Cerebellar cortex (tissue), 1 donor: ENCODE measurements at regions not wholly inside any gene's neighbourhood (a gene's known extent, or its start where the extent isn't known, plus 50 kb on each side); places are given as distances from the start of the nearest gene placed in this dataset.

Experiments used
- DNase-seq: peaks from one replicate; pipeline ENCODE4 v3.0.0-alpha.2; 2015; ENCODE audit warnings: low spot score

DNA sequence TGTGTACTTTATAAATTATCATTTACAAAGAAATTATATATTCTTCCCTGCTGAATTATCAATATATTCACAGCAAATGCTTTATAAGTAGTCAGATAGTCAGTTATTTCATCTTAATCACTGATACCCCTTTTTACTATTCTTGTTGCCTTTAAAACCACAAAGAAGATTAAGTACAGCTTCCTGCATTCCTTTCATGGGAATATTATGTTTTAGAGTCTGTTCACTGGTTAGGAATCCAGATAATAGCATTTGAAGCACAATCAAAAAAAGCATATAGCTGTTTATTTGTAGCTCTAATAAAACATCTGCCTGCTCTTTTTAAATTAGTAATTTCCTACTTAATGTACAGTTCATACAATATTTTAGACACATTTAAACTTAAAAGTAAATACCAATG, 508.9 kb downstream of the FBXO15 start:
- no peak for DNase-seq

DNA sequence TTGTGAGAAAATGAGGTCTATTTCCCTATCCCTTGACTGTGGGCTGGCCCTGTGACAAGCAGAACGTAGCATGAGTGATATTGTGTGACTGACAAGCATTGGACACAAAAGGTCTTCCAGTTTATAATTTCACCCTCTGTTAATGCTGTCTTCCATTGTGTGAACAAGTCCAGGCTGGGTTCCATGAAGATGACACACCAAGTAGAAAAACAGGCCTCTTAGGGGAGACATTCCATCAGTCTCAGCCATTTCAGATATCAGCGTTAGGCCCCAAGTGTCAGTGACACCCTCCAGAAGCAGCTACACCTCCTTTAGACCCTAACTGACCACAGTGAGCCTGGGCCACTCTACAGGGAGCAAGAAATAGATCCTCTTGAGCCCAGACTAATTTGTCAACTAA, 511.3 kb downstream of the FBXO15 start:
- no peak for DNase-seq

DNA sequence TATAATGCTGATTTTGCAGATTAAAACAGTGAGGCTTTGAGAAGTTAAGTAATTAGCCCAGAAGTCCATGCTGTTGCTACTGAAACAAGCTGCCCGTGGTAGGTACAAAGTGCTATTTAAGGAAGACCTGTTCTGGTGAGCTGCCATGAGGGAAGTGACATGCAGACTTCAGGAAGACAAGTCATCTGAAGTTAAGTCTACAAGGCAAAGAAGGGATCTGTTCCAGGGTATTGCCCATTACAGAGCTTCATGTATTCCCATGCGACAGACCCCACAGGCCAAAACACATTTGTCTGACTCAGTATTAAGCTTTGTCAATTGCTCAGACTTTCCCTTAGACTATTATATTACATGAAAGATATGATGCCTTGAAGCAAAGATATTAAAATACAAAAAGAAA, 520.8 kb downstream of the FBXO15 start:
- DNase-seq, result no peak

DNA sequence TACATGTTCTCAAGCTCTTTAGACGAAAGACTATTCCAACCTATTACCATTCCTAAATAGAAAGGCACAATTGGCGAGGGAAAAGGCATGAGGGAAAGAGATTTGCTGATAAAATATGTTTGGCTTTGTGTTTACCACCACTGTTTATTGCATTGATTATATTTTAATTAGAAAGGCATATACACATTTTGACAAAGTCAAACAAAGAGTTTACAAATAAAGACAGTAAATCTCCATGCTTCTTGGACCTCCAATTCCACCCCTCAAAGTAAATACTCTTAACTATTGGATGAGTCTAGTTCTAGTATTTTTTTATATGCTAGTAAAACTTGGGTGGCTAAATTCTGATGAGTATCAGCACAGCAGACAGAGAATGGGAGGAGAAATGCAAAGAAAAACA, 521.4 kb downstream of the FBXO15 start:
- DNase-seq, result no peak

DNA sequence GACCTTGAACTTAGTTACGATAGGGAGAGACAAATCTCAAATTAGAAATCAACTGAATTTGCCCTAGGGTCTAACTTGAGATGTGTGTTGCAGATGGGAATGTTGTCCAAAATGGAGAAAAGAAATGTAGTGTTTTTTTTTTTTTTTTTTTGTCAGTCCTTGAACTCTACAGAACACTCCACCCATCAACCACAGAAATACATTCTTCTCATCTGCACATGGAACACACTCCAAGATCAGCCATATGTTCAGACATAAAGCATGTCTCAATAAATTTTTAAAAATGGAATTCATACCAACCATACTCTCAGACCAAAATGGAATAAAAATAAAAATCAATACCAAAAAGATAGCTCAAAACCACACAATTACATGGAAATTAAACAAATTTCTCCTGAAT, 526.5 kb downstream of the FBXO15 start:
- no peak for DNase-seq

DNA sequence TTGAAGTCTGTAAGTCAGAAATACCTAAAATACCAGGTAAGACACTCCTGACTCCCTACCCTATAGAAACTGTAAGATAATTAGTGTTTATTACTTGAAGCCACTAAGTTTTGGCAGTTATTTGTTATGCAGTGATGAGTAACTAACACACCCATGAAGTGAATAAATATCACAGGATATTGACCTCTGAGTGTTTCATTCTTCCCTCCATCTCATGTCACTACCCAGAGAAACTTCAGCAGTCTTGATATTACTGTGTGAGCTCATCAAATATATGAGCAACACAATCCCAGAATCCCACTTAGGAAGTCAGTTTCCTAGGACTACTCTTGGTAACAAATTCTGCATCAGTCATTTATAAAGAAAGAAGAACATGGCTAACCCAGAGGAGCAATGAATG, 529.7 kb downstream of the FBXO15 start:
- no peak for DNase-seq

DNA sequence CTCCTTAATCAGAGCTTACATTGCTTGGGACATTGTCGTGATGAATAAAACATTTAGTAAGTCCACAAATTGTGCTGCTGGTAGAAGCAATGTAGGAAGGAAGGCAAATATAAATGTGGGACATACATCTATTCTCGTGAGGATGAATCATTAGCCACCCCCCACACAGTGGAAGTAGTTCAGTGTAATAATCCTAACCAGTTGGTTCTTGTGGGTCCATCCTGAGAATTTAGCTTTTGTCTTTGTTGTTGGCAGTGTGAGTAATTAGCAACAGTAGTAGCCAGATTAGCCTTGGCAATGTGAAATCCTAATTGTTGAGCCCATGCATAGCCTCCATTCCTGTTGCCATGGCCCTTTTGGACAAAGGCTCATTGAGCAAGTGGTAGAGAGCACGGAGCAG, 532.1 kb downstream of the FBXO15 start:
- no peak for DNase-seq

DNA sequence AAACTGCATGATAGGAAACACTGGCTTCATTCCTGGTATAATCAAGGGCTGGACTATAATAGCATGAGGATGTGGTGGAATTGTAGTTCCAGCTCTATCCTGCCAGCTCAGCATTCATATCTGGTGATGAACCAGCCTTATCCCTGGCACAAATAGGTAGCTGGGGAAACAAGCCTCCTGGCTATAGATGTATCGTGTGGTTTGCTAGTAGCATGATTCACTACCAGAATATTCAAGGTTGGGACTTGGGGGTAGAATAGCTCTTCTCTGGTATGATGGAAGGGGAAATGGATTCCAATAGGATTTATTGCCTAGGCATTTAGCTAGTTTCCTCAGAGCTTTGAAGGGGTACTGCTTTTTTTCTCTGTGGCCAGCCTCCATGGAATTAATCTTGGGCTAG, 532.8 kb downstream of the FBXO15 start:
- no peak for DNase-seq

DNA sequence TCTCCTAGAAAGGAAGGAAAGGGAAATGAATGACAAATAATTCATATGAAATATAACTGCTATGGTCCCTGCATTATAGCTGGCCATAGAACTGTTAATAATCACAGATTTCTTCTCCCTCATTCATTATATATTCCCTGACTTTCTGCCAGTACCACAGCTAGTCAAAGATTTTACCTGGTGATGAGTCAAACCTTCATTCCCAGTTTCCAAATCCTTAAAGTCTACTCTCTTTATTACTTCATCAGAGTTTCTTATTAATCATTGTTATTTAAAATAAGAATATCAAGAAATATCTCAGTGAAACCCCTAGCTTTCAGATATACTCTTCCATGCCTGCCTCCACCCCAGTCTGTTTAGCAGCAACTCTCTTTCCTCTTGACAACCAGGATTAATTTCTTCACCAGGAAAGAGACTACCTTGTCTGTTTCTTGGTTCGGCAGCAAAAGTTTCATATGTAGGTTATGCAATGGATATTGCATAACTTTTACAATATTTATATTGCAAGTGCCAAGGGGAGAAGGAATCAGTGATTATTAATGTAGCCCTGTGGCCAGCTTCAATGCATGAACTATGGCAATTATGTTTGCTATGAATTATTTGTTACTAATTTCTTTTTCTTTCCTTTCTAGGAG, 533.8 kb downstream of the FBXO15 start:
- DNase-seq, result no peak

DNA sequence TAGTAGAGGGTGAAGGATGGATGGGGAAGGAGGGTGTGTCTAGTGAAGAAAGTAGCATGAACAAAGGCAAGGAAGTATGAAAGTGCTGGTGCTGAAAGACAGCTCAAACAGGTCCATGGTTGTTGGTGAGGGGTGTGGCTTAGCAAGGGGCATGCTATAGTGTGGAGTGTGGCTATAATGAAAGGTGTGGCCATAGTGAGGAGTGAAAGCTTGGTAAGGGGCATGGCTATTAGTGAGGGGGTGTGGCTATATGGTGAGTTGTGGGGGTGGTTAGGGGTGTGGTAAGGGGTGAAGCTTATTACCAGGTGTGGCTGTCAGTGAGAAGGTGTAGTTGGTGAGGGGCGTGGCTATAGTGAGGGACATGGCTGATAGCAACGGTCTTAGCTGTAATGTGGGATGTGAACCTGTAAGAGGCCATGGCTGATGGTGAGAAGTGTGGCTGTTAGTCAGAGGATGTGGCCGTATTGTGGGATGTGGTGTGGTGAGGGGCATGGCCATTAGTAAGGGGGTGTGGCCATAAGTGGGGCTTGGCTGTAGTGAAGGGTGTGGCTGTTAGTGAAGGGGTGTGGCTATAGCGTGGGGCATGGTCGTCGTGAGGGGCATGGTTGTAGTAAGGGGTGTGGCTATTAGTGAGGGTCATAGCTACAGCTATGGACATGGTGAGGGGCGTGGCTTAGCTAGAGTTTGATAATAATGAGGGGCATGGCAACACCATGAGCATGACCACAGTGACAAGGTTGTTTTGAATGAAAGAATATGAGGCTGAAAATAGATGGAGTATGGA, 549.6 kb downstream of the FBXO15 start:
- DNase-seq, result no peak

DNA sequence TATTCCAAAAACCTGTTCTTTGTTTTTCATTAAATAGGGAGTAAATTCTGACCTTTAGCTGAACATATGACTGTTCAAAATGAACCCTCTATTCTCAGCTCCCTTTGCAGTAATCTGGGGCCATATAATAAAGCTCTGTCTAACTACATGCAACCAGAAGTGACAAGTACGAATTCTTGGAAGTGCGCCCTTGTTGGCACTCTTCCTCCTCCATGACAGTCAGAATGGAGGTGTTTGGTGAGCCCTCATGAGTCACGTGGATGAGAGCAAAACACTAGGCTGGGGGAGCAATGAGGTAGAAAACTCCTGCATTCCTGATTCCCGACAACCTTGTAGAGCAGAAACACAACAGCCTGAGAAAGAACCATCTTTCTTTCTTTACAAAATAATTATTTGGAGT, 552.9 kb downstream of the FBXO15 start:
- no peak for DNase-seq

DNA sequence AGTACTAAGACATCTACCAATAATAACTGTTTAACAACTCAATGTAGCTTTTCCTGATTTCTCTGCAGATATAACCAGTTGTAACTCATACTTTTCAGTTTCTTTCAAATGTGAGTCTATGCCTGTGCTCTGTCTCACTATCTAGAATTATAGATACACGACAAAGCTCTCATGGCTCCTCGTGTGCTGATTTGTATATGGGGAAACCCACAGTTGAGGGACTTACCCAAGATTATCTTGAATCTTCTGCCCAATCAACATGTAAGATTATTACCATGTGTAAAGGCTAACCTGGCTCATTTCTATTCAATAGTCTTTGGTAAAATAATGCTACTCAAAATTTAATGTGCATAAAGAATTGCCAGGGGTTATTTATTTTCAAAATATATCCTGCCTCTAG, 554.4 kb downstream of the FBXO15 start:
- DNase-seq, result no peak

DNA sequence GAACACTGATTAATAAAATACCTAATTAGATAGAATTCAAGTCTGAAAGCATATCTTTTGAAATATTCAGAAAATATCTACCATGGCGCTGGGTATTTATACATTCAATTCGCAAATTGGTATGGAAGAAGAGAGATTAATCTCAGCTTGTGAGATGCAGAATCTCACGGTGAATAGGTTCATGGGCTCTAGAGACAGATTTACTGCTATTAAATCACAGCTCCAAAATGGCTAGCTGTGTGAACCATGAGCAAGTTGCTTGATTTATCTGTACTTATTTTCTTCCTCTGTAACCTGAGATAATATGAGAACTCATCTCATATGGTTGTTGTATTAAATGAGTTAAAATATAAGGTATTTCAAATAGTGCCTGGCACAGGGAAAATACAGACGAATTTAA, 556.7 kb downstream of the FBXO15 start:
- no peak for DNase-seq

DNA sequence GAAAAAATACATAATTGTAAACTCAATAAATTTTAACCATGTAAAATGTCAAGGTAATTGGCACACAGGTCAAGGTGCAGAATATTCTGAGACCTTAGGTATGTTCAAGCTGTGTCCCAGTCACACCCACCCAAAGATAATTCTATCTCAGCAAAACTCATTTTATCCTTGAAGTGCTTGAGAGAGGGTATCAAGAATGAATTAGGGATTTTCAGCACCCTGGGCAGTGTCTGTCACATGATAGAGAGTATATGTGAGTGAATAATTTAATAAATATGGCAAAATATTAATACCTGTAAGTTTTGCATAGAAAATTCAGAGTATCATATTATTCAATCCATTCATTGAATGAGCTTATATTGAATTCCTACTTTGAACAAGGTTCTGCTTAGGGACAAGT, 567.9 kb downstream of the FBXO15 start:
- DNase-seq, result no peak

DNA sequence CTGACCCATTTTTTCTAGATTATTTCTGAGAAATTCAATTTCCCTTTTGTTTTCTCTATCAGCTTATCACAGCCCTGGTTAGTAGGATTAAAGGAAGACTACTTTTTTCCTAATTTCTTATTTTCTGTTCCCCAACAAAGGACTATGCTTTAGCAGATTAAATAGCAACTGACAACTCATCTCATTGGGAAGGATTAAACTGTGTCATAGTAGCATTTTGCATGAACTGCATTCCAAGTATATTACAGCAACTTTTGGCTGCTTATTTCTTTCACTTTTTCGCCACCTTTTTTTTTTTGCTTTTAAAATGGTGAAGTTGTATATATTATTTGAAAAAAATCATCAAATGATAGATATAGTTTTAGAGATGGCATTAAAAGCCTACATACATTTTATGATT, 570.3 kb downstream of the FBXO15 start:
- DNase-seq, result no peak

DNA sequence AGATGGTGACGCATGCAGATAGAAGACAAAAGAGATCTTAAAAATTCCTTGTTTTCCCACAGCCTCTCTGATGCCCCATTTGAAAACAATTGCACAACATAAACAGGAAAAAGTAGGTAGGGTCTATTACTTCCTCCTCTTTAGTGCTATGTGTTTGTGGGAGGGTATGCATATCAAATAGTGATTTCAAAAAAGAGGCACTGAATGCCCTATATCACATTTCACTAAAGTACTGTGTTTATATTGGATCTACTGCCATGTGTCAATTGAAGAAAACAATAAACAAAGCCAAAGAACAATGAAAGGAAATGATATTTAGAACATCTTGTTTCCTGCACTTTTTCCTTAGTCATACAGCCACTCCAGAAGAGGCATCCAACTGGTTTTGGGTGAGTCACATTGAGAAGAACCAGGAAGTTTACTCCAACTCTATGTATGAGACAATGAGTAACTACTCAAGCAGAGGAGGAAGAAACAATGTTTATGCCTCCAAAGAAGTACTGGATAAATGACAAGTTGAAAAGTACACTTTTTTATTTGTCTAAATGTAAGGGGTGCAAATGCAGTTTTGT, 583.6 kb downstream of the FBXO15 start:
- DNase-seq, result no peak

DNA sequence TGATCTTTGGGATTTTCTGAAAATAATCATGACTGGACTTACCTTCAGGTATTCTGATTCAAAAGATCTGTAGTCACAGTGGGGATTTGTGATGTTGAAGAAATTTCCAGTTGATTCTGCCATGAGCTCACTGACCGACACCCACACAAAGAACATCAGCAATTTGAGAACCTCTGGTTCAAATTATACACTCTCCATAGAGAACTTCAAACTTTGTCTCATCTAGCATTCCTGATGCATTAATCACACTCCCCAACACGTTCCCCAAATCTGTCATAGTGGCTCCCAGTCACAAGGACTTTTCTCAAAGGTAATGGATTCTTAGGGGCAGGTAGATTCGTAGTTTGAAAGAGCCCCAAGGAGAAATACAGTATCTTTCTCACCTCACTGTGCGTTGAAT, 584.3 kb downstream of the FBXO15 start:
- no peak for DNase-seq

DNA sequence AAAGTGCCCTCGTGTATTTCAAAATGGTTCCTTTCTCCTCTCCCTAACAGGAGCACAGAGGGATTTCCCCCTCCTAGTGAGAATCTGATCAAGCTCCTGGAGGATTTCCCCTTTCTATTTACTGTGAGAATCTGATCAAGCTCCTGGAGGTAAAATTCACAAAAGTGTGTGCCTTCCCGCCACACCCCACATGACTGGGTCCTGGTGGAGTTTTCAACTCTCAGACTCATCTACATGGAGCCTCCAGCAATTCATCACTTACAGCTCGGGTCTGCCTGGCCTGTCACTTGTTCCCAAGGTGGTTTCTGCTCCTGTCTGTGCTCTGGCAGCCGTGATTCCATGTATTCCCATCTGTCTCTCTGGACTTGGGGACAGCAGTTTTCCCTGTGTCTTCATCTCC, 590.7 kb downstream of the FBXO15 start:
- DNase-seq, result no peak

DNA sequence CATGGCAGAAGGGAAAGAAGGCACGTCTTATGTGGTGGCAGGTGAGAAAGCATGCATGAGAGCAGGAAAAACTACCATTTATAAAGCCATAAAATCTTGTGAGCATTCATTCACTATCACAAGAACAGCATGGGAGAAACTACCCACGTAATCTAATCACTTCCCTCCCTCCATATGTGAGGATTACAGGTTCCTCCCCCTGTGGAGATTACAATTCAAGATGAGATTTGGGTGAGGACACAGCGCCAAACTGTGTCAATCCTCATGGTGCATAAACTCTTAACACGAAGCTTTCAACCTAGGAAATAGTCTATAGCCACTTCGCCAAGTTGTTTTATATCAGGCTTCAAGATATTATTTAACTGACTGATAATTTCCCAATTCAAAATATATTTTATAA, 595.5 kb downstream of the FBXO15 start:
- no peak for DNase-seq

DNA sequence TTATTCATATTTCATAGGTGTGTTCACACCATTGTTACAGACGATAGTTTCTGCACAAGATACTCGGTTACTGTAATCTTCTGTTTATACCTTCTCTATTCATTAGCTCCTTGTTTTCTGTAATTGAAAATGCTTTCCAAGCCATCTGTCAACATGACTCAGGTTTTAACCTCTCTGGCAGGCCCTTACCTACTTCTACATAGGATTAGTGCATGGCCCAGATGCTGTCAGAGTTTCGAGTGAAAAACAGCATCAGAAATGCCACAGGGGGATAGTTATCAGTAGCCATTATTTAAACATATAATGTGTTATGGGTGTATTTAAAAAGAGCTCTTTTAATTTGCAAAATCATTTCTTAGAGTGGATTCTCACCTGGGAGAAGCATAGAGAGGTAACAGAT, 596.4 kb downstream of the FBXO15 start:
- DNase-seq, result peak; percentile 40

DNA sequence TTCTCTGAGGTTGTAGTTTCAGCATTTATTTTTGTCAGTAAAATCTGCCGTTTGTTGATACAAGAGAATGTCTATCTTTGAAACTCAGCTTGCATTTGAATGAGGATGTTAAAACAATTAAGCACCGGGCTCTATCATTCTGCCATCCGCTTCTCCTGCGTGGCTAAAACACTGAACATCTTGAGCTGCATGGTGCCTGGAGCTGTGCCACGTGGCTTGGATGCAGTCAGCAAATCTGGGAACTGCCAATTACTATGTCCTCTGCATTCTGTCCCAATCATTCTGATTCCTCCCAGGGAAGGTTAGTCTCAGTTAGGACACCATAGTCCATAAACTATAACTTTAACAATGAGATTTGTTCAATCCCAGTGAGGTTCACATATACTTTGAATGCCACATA, 598.4 kb downstream of the FBXO15 start:
- peak; percentile 49 for DNase-seq

DNA sequence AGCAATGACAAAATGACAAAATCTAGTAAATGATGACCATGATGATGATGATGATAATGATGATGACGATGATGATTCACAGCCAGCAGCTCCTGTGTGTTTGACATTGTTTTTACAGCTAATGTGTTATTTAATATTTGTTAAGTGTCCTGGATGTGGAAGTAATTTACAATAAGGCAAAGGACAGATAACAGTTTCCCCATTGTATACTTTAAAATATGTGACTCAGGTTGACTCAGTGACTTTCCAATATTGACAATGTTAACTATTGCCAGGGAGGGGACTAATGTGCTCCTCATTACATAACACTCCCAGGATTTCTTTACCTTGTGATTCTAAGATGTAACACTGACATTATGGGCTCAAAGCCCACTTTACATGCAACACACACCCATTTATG, 602.2 kb downstream of the FBXO15 start:
- DNase-seq, result no peak

DNA sequence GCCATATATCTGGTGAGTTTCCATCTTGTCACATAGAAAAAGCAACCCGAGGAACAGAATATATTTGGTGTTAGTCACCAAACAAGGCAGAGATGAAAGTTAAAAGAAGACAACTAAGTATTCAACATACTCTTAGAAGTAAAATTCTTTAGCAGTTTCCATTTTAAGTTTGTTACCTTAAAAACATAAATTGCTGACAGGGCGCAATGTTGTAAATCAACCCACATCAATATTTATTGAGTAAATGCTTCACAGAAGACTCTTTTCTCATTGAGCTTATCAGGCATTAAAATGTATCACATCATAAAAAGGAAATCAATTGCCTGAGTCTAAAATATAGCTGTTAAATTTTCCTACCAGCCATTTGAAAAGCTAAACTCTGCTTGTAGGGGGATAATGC, 603.0 kb downstream of the FBXO15 start:
- no peak for DNase-seq

DNA sequence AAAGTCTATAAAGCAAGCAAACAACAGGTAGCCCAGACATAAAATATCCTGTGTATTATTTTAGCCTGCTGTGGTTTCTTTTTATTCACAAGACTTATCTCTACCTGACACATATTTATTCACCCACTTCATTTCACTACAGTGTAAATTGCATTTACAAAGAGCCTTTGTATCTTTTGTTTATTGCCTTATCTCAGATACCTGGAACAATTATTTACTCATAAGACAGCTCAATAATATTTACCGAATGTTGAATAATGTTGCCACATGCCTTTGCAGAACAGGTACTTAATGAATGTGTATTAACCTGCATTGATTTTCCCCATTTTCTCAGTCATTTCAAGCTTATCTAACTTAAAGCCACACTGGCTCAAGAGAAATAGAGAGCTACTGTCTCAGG, 603.6 kb downstream of the FBXO15 start:
- DNase-seq, result no peak
